IPS DF 6.9 (cell line): ENCODE measurements at regions not wholly inside any gene's neighbourhood (a gene's known extent, or its start where the extent isn't known, plus 50 kb on each side); places are given as distances from the start of the nearest gene placed in this dataset.
"Not testable (repeated sequence)": the region's sequence is repeated elsewhere in the genome, so short reads cannot be mapped to it uniquely, and the experiment has no call there.

ENCODE experiments used
- DNase-seq: peaks from one replicate; pipeline ENCODE4 v3.0.0-alpha.2; 2013; ENCODE audit warnings: low read depth, low spot score
- H3K27ac ChIP-seq: one replicate; pipeline ENCODE4 v1.5.1; 2013; ENCODE audit warnings: low read length, control low read depth
- H3K27me3 ChIP-seq: 2 replicates; pipeline ENCODE4 v1.6.1; 2013; ENCODE audit warnings: mild to moderate bottlenecking, low read length; ENCODE audit not compliant: control insufficient read depth, insufficient read depth
- H3K36me3 ChIP-seq: 2 replicates; pipeline ENCODE4 v1.6.1; 2013; ENCODE audit warnings: low read length; ENCODE audit not compliant: control insufficient read depth, insufficient read depth
- H3K4me1 ChIP-seq: 2 replicates; pipeline ENCODE4 v1.6.1; 2013; ENCODE audit warnings: low read length; ENCODE audit not compliant: control insufficient read depth, insufficient read depth
- H3K4me3 ChIP-seq: 2 replicates; pipeline ENCODE4 v1.5.1; 2013; ENCODE audit warnings: mild to moderate bottlenecking, low read length
- H3K9me3 ChIP-seq: 2 replicates; pipeline ENCODE4 v1.6.1; 2013; ENCODE audit warnings: low read length, inconsistent platforms; ENCODE audit not compliant: control insufficient read depth, insufficient read depth
- WGBS: extraction: QIAGEN DNeasy Blood & Tissue Kit; methylation state at CpG from one replicate; pipeline ENCODE4 v1.1.7; 2013; ENCODE audit warnings: mixed read lengths, missing lambda C conversion rate; ENCODE audit not compliant: insufficient read length, insufficient coverage; 5-methylcytosine and 5-hydroxymethylcytosine counted together

DNA sequence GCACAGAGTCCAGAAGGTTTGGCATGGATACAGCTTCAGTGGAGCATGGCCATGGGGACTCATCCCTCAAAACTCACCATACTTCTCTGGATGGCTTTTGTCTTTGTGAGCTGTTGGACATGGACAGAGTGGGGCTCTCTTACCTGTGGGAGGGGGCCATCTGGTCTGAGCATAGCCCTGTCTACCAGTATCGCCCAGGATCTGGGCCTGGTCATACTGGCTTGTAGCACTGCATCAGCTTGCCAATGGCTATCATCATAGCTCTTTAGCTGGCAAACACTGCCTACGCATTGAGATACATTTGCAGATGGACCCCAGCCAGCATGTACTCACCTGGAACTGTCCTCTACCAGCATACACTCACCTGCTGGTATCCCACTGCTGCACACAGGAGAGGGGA lies 975.2 kb upstream of the NOVA1 start:
- H3K9me3 ChIP-seq: no peaks in the 10 kb centered on the region
- DNase-seq: no peak
- H3K27me3 ChIP-seq: no peaks in the 10 kb centered on the region
- H3K27ac ChIP-seq: no peak overlapping the region
- no peaks in the 10 kb centered on the region for H3K4me1 ChIP-seq
- no peak overlapping the region for H3K4me3 ChIP-seq
- WGBS: no CpG with 5 or more reads among the region's 2 CpGs
- H3K36me3 ChIP-seq: no peaks in the 10 kb centered on the region

DNA sequence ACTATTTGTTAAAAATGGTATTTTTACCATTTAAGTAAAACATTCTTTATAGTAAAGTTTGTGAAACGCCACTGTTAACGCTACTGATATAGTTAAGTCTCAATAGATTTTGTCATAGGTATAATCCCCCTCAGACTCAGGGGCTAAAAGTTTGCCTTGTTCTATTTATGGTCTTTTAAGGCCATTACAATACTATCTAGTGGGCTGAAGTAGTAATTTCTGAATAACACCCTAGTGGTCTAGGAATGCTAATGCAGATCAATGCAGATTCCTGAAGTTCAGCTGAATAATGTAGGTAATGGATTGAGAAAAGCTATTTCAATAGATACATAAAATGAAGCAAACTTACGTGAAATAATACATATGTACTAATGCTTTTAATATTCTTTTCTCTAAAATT lies 989.3 kb upstream of the NOVA1 start:
- Histone ChIP-seq H3K36me3 (no peaks in the 10 kb centered on the region), H3K27ac (no peak overlapping the region), H3K9me3 (no peaks in the 10 kb centered on the region), H3K27me3 (no peaks in the 10 kb centered on the region), H3K4me3 (no peak overlapping the region), H3K4me1 (no peaks in the 10 kb centered on the region)
- no peak for DNase-seq
- no CpG with 5 or more reads among the region's 3 CpGs for WGBS

DNA sequence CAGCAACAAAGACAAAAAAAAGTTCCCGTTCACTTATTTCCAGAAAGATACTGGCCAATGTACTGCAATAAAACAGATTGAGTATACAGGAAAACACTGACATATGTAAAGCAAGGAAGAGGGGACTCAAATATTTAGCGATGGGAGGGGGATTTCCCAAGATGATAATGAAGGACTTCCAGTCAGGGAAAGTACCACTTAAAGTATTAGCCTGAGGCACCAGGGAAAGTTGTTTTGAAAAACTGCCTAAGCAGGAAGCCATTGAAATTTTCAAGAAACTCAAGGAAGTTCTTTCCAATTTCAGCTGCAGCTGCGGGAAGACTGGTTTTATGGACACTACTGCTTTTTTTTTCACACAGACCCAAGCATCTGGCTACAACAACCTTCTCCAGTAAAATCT lies 1007.4 kb upstream of the NOVA1 start:
- Histone ChIP-seq H3K27me3 (no peaks in the 10 kb centered on the region), H3K36me3 (no peaks in the 10 kb centered on the region), H3K4me3 (no peak overlapping the region), H3K27ac (no peak overlapping the region), H3K9me3 (no peaks in the 10 kb centered on the region), H3K4me1 (no peaks in the 10 kb centered on the region)
- DNase-seq: no peak
- WGBS: no CpG with 5 or more reads among the region's 3 CpGs

DNA sequence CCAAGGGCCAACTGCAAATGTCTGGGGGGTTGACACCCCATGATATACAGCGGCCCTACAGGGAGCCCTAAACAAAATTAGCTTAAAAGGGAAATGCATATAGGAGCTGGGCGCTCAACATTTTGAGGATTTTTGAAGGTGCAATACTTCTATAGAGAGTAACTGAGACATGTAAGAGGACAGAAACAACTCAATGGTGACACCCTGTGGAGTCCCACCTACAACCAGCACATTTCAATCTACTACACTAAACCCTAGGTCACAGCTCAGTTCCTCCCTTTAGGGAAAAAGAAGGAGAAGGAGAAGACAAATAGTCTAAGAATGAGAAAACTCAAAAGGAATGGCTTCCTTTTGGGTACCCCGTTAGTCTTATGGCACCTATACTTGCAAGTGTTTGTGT lies 1010.5 kb upstream of the NOVA1 start:
- WGBS: no CpG with 5 or more reads among the region's 3 CpGs
- no peak for DNase-seq

DNA sequence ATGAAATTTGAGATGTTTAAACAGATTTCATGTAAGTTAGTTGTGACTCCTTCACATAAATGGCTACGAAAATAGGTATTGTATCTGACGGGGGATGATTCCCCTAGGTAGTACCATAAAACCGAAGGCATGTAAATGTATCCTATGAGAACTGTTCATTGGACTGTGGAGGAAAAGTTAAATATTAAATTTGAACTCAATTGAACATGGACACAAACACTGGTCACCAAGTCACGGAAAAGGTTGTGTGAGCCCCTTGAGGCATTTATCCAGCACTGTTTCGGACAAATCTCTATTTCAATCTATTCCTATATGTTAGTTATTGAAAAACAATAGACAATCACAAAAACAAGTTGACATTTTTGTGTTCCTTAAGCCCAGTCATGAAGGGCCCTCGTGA lies 1014.3 kb upstream of the NOVA1 start:
- DNase-seq: no peak
- H3K4me1 ChIP-seq: no peaks in the 10 kb centered on the region
- H3K9me3 ChIP-seq: no peaks in the 10 kb centered on the region
- no peak overlapping the region for H3K27ac ChIP-seq
- no peaks in the 10 kb centered on the region for H3K27me3 ChIP-seq
- H3K4me3 ChIP-seq: no peak overlapping the region
- no peaks in the 10 kb centered on the region for H3K36me3 ChIP-seq
- 100% methylated on average over 1 of the region's 6 CpGs for WGBS

More for the DNA sequence above, 1010.5 kb upstream of the NOVA1 start:
- H3K36me3 ChIP-seq: no peaks in the 10 kb centered on the region
- H3K27ac ChIP-seq: no peak overlapping the region
- H3K4me1 ChIP-seq: no peaks in the 10 kb centered on the region
- no peaks in the 10 kb centered on the region for H3K27me3 ChIP-seq
- no peaks in the 10 kb centered on the region for H3K9me3 ChIP-seq
- no peak overlapping the region for H3K4me3 ChIP-seq

DNA sequence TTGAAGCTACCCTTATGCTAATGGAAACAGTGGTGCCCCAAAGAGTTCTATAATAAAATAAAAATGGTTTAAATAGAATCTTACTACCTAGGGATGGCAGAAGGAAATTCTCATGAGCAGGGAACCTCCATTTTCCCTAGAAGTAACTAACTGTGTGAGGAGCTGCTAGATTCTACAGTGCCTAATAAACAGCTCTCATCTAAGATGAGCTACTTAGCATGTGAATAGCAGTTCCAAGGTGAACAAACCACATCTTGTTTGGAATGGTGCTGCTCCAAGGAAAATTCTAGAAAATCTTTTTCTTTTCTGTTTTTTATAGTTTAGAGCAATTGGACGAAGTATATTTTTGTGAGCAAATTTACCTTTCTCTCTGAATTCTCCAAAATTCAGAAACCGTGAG lies 1015.3 kb upstream of the NOVA1 start:
- DNase-seq: no peak
- Histone ChIP-seq H3K36me3 (no peaks in the 10 kb centered on the region), H3K4me3 (no peak overlapping the region), H3K27ac (no peak overlapping the region), H3K9me3 (no peaks in the 10 kb centered on the region), H3K27me3 (no peaks in the 10 kb centered on the region), H3K4me1 (no peaks in the 10 kb centered on the region)
- no CpG with 5 or more reads among the region's 2 CpGs for WGBS

DNA sequence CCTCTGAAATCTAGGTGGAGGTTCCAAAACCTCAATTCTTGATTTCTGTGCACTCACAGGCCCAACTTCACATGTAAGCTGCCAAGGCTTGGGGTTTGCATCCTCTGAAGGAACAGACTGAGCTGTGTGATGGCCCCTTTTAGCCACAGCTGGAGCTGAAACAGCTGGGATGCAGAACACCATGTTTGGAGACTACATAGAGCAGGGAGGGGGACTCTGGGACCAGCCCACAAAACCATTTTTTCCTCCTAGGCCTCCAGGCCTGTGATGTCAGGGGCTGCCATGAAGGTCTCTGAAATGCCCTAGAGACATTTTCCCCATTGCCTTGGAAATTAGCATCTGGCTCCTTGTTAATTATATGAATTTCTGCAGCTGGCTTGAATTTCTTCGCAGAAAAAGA lies 1025.9 kb upstream of the NOVA1 start:
- no peak for DNase-seq
- H3K9me3 ChIP-seq: no peaks in the 10 kb centered on the region
- H3K4me1 ChIP-seq: no peaks in the 10 kb centered on the region
- no CpG with 5 or more reads among the region's 1 CpG for WGBS
- H3K27me3 ChIP-seq: no peaks in the 10 kb centered on the region
- H3K27ac ChIP-seq: no peak overlapping the region
- H3K36me3 ChIP-seq: no peaks in the 10 kb centered on the region
- H3K4me3 ChIP-seq: no peak overlapping the region

DNA sequence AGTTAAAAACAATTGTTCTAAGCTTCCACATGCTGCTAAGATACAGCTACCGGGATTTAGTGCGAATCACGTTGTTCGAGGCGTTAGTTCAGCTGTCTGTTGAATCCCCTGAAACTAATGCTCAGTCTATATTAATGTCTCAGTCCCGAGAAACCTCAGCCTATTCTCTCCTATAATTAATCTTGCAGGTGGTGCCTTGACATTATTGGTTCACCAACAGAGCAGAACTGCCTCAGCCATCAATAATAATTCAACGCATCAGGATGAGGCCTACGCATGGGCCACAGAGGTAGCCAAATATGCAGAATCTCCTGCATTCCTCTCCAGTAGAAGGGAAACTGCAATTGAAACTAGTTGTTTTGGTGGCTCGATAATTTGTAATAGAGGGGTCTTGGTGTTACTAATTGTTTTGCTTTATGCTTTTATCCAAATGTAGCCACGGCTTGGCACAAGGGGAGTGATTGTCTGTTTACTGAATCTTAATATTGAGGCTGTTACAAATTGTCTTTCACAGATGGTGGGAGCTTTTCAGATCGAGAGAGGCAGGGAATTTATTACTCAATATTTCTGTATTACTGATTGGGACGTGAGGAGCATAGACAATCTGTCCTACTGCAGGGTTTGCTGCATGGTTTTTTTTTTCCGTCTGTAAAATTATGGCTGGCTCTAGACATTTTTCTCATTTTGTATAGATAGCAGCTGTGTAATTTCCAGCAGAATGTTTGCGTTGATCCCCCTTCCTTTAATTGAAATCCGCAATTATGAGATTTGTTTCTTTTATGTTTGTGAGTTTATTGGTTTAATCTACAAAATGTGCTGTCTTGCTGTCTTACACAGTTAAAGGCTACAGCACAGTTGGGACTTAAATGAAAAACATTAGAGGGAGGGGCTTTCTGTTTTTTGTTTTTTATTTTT lies 1036.5 kb upstream of the NOVA1 start:
- Histone ChIP-seq H3K36me3 (no peaks in the 10 kb centered on the region), H3K4me3 (no peak overlapping the region), H3K27me3 (no peaks in the 10 kb centered on the region), H3K9me3 (no peaks in the 10 kb centered on the region), H3K27ac (no peak overlapping the region), H3K4me1 (no peaks in the 10 kb centered on the region)
- DNase-seq: no peak
- WGBS: no CpG with 5 or more reads among the region's 15 CpGs

DNA sequence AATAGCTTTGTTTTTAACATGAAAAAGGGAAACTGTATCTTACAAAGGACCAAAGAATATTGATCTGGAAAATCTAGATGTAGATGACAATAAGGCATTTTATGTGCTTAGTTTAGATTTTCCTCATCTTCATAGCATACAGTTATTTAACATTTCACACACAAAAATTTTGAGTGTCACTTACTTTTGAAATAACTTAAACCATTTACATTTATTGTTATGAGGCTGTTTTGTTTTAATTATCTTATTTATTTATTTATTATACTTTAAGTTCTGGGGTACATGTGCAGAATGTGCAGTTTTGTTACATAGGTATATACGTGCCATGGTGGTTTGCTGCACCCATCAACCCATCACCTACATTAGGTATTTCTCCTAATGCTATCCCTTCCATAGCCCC lies 1042.9 kb upstream of the NOVA1 start:
- H3K4me3 ChIP-seq, H3K27me3 ChIP-seq, DNase-seq, H3K4me1 ChIP-seq, H3K9me3 ChIP-seq, H3K36me3 ChIP-seq, H3K27ac ChIP-seq: not testable (repeated sequence)
- no CpG with 5 or more reads among the region's 1 CpG for WGBS

DNA sequence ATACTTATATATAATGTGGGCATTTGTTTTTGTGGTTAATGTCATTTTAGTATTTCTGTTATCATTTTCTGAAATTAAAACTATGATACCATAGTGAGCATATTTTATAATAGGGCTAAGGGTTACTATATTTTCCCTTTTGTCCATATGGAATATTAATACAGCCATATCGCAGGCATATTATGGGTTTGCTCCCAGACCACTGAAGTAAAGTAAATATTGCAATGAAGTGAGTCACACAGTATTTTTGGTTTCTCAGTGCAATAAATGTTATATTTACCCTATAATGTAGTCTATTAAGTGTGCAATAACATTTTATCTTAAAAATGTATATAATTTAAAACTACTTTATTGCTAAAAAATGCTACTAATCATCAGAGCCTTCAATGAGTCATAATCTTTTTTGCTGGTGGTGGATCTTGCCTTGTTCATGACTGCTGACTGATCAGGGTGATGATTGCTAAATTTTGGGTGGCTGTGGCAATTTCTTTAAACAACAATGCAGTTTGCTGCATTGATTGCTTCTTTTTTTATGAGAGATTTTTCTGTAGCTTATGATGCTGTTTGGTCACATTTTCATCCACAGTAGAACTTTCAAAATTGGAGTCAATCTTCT lies 1044.5 kb upstream of the NOVA1 start:
- Histone ChIP-seq H3K27ac (no peak overlapping the region), H3K9me3 (no peaks in the 10 kb centered on the region), H3K27me3 (no peaks in the 10 kb centered on the region), H3K4me1 (no peaks in the 10 kb centered on the region), H3K36me3 (no peaks in the 10 kb centered on the region), H3K4me3 (no peak overlapping the region)
- no peak for DNase-seq
- no CpG with 5 or more reads among the region's 1 CpG for WGBS

DNA sequence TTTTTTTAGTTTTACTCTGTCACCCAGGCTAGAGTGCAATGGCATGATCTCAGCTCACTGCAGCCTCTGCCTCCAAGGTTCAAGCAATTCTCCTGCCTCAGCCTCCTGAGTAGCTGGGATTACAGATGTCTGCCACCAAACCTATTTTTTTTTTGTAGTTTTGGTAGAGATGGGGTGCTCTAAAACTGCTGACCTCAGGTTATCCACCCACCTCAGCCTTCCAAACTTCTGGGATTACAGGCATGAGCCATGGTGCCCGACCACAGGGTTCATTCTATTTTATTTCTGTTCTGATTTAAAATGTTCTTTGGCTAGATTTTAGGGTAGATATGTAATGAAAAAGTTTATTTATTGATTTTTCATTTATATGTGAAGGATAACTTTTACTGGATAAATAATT lies 1062.8 kb upstream of the NOVA1 start:
- H3K9me3 ChIP-seq: no peaks in the 10 kb centered on the region
- no peaks in the 10 kb centered on the region for H3K4me1 ChIP-seq
- no CpG with 5 or more reads among the region's 1 CpG for WGBS
- H3K27ac ChIP-seq: no peak overlapping the region
- DNase-seq: no peak
- H3K4me3 ChIP-seq: no peak overlapping the region
- no peaks in the 10 kb centered on the region for H3K36me3 ChIP-seq
- H3K27me3 ChIP-seq: no peaks in the 10 kb centered on the region
